ENCODE measurements at regions not wholly inside any gene's neighbourhood (a gene's known extent, or its start where the extent isn't known, plus 50 kb on each side); places are given as distances from the start of the nearest gene placed in this dataset.
"Not testable (repeated sequence)": the region's sequence is repeated elsewhere in the genome, so short reads cannot be mapped to it uniquely, and the experiment has no call there.

DNA sequence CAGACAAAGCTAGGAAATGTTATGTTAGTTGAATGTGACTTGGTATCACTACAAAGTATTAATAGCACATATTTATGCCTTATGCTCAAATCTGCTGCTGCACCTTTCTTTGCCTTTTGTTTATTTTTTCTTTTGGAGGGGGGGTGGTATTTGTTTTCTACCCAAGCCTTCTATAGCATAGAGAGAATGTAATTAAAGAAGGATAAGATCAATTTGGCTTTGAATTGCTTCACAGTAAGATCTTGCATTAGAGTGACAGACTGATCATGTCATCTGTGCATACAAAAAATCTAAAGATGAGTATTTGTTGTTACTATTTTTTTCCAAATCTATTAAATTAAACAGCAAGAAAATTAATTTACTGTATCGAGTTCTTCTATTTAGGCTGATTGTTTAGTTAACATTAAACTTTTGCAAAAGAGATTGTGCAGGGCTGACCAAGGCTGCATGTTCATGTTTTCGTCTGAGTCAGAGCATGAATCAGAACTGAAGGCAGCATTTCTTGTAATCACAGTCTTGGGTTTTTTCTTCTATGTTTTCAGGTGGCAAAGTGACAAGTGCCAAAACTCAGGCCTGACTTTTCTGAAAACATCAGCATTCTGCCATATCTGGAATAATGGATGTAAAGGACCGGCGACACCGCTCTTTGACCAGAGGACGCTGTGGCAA lies 1007.1 kb upstream of the WWC1 start:
- DNase-seq (ENCODE audit: low spot score), result no peak

DNA sequence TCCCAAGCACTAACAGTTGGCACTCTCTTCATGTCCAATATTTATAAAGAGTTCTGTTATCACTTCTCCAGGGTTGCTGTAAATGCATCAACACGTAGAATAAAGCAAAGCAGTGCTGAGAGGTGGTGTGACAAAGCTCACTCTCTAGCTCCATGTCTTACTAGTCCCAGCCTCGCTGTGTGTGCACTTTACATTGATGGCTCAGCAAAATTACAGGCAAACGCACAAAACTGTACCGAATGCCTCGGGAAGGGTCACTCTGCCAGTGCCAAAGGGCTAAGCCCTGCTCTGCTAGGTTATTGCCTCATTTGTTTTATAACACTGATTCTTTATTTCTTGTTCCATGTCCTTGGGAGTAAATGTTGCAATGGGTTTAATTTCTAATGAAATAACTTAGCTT lies 1005.9 kb upstream of the WWC1 start:
- DNase-seq (ENCODE audit: low spot score), result no peak

DNA sequence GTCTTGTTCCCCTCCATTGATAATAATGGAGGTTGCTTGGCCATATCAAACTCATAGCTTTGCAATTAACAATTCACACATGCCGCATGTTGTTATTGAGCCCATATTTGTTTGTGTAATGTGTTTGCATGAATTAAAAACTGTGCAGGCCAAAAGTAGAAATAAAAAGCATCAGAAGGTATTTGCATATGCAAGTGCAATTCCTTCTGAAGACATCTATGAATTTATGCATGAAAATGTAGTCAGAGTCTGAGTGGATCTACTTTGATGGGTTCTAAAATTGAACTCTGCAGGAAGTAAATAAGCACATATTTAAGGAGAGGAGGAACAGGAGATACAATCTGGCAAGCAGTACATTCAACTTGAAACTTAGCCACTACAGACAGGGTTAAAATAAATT lies 1004.6 kb upstream of the WWC1 start:
- no peak for DNase-seq (ENCODE audit: low spot score)

DNA sequence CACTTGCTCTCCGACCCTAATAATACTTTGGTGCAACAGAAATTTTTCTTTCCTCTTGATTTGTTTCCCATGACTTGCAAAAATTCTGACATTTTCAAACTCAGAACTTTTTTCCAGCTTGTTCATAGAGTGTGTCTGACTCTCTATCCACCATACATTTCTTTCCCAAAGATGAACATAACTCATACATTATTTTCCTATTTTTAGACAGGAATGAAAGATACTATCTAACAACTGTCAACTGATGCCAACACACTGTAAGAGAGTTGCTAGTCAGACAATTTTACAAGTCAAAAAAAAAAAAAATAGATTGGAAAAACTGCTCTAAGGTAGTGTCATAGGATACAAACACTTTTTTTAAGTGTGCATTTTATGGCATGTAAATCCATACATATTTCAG lies 1001.0 kb upstream of the WWC1 start:
- no peak for DNase-seq (ENCODE audit: low spot score)

DNA sequence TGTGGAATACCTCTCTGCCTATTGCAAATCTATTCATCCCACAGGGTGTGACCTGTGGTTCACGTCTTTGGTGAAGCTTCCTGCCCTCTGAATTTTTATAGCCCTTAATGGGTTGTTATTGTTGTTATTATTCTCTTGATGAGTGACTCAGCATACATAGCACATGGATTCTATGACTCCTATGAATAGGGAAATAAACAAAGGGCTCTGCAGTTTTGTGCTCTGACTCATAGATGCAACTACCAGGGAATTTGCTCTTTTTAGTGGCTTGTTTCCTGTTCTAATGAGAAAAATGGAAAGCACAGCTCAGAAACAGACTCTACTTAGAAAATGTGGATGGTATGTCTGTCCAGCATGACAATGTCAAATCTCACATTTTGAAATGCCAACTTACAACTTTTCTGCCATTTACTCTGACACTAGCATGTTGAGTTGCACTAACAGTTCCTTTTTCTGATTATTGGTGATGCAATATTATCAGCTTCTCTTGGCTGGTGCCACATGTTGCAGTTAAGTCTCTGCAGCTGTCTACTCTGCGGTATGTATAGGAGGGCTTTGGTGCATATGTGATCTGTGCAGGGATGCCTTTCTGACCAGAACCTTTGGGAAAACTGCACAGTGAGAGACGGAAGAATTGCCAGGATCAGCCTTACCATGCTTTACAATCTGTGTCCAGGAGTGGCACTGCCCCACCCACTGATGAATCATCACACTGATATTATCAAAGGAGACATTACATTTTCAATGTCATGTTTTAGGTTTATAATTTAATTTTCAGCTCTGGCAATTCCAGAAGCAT lies 996.4 kb upstream of the WWC1 start:
- DNase-seq (ENCODE audit: low spot score), result no peak

DNA sequence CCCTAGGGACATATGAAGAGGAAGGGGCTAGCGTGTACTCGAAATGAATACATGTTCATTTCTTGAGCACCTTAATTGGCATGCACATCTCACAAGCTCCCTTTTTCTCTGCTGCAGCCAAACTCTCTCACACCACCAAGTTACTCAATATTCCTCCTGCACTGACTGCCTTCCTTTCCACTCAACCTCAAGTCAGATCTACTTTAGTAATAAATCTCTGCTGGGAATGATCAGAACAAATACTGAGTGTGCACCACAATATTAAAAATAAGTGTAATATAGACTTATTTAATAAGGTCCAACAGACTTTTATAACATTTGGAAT lies 995.8 kb upstream of the WWC1 start:
- DNase-seq (ENCODE audit: low spot score), result no peak

DNA sequence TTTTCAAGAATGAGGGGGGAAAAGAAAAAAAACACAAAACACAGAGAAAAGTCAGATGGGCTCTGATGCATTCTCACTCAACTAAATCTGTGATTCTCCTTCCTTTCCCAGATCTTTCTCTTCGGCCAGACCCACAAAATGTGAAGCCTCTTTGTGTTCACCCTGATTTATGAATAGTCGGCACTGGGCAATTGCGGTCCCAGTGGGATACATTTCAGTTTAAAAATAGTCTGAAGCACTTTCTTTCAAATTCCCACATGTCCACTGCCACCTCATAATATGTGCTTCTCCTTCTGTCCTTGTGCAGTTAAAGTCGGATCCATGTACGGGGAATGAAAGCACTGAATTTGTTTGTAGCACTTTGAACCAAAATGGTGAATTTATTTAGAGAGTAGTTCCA lies 995.4 kb upstream of the WWC1 start:
- DNase-seq (ENCODE audit: low spot score), result no peak

DNA sequence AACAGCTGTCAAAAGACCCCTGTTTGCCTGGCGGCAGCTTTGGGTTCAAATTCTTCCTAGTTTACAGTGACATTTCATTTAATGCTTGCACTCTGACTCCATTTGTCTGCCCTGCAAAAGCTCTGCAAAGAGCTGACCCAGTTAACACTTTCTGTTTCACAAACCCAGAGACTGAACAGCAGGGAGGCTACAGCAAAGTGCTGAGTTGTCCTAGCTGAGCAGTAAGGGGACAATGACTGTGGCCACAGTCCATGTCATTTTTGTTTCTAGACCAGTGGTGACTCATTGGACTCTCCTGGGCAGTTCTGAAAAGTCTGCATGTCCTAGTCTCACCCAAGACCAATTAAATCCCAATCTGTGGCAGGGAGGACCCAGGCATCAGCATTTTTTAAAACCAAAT lies 994.8 kb upstream of the WWC1 start:
- no peak for DNase-seq (ENCODE audit: low spot score)

DNA sequence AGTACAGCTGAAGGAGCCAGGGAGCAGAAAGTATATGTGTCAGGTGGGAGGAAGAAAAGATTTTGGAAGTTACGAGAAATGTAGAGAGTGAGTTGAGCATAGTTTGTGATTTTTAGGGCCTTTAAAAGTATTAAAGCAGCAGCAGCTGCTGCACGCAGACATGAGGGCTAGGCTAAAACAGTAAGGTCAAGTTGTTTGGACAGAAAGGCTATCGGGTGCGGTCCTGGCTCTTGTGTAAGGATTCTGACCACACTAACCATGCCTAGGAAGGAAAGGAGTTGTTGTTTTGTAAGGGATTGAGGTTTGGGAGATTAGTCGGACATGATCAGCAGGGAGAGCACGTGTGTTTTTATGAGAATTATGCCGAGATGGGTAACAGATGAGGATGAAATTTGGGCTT lies 991.6 kb upstream of the WWC1 start:
- DNase-seq (ENCODE audit: low spot score), result not testable (repeated sequence)

DNA sequence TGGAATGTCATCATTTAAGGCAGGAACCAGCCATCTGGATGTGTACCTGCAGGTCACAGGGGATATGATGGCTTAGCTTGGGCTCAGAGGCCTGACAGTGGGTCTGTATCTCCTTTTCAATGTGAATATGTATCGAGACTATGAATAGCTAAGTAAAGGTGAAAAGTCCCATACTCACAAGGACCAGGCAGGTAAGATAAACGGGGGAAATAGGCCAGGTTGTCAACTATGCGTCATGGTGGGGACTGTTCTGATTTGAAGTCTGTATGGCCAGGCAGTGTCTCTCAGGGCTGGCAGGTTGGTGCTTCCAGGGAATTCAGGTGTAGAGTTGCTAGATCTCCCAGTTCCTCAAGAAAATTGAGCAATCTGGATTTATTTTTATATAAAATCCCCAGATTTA lies 987.9 kb upstream of the WWC1 start:
- no peak for DNase-seq (ENCODE audit: low spot score)

DNA sequence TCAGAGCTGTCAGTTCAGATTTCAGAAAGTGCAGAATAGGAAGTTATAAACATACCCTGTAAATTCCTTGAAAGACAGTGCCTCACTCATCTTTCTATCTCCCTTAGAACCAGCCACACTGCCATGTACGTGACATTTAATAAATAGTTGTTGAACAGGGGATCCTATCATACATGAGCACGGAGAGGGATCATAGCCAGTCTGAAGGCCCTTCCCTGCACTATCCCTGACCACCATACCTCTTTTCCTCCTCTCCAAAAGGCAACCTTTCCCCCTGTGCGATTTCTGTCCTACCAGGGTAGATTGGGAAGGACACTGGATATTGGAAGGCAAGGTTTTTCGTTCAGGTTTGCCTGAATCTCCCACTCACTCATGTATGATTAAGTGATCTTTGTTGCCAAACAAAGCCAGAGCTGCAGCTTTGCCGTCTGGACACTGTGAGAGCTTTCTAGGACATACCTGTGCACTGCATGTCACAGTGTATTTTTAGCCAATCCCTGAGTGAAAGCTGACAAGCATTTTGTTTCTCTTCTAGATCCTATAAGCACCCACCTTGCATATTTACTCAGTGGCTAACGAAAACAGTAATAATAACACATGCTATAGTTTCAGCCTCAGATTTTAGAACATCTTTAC lies 986.5 kb upstream of the WWC1 start:
- DNase-seq (ENCODE audit: low spot score), result no peak

DNA sequence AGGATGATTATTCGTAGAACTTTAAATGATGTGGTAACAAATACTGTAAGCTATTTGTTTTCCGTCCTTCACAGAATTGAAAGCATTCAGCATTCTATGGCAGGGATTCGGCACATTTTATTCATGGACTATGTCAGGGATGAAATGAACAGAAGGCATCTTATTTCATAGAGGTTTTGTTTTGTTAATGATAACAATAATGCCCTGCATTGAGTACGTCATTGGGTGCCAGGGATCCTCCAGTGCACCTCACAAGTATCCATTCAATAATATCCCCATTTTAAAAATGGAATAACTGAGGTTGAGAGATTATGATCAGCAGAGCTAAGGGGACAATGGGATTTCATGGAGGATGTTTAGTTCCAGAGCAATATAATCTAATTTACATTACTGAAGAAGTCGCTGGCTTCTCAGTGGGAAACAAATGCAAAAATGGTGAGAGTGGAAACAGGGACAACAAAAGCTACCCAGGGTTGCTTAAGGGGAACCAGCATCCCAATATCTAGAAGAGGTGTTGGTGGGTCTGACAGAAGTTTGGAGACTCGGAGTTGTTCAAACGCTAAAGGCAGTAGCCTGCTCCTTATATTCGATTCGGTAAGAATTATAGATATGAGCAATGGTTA lies 985.7 kb upstream of the WWC1 start:
- no peak for DNase-seq (ENCODE audit: low spot score)

DNA sequence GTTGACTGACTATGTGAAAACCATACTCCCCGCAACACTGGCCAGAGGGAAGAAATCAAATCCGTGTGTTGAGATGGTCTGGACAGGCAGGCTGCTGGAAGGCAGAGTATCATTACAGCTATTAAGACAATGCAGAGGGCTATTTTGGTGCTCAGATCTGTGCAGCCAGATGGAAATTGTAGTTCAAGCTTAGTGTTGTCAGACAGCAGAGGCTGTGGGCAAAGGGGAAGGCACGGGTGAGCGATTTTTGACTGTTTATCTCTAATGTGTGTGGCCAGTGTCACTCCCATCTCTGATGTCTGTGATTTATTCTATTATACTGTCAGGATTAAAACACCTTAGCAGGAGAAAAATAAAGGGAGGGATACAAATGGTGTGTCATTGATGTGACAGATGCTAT lies 984.4 kb upstream of the WWC1 start:
- no peak for DNase-seq (ENCODE audit: low spot score)

DNA sequence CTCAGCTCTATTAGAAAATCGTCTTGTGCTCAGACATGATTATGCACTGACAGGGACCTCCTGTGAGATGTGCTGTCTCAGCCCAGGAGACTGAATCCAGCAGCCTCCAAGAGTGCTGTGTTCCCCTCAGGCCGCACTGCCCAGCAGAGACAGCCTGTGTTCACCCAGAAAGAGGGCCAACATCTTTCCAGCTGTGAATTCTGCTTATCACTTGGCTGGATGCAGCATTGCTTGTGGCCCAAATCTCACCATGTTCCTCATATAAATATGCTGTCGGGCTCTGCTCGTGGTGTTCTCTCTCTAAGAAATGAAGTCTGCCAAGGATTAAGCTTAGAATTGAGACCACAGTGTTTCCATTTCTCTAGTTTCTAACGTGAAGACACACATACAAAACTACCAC lies 983.0 kb upstream of the WWC1 start:
- DNase-seq (ENCODE audit: low spot score), result no peak

DNA sequence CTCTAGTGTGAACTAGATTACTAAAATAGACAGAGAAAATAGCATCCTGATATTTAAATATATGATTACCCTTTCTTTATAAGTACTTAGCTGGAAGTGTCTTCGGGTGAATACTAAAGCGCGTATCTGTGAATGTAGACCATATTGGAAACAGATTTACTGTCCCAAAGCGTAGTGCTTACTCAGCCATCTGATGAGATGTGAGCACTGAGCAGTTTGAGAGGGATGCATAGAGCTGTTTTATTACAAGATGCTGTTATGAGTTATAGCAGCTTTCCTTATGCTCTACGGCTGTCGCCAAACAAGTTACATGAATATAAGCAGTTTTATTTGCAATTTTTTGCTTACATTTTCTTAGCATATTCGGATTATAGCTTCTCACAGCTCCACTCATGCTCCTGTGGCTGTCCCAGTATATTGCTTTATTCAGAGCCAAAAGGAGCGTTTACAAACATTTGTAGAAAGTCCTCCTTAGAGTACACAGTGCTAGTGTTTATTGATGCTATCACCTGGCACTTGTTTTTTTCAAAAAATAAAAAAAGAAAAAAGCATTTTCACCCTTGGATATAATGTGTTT lies 981.4 kb upstream of the WWC1 start:
- no peak for DNase-seq (ENCODE audit: low spot score)

DNA sequence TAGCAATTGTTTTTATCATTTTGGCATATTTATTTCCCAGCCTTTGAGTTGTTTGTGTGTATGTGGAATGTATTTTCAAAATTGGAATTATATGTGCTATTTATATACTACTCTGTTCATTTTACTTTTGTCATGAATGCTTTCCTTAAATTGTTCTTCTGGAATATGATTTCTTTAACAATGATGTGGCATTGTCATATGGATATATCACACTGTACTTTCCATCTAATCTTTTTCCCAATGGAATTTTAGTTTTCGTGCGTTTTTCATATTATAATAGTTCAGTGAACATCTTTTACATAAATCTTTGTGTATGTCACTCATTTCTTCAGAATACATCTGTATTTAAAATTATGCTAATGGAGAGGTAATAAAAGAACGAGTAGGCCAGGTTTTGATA lies 980.1 kb upstream of the WWC1 start:
- DNase-seq (ENCODE audit: low spot score), result no peak

DNA sequence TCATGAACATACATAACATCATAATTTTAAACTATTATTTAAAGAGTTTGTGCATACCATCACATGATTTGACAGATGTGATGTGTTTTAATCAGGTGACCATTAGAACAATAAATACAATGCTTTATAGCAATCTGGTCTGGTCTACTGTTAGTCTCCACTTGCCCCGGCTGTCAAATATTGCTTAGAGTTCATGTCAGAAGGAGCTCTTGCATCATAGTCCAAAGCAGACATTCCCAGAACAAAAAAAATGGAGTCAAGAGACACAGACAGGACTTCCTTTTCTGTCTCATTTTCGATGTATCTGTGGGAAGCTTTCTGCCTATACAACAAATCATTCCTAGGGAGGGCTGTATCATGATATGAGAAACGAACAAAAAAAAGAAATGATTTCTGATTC lies 979.2 kb upstream of the WWC1 start:
- no peak for DNase-seq (ENCODE audit: low spot score)

DNA sequence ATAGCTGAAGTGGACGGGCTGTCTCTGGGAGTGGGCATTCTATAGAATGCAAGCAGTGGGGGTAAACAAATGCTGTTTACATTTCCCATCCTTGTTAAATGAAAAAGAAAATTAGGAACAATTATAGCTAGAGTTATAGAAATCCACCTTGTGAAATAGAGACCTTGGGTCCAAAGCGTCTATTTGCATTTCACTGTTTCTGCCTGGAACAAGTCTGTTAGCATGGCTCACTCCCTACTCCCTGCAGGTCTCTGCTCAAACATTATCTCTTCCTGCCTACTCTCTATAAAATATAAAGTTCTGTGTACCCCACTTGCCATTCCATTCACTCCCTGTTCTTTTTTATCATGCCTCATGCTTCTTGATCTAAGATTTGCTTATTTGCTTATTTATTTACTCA lies 975.7 kb upstream of the WWC1 start:
- DNase-seq (ENCODE audit: low spot score), result no peak

DNA sequence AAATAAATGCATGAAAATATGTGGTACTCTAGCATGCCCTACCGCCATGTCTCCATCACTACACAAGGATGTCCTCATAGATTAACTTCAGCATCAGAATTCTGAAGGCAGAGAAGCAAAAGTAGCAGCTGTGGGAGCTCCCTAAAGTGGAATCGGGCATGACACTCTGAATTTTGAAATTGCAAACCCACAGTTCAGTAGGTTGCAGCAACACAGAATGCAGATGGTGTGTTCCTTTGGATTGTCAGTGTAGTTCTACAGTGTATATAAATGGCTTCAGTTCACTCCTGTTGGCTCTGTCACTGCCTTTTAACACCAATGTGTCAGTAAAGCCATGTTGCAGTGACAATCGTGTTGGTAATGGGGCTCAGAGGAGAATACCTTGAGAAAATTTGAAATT lies 973.6 kb upstream of the WWC1 start:
- no peak for DNase-seq (ENCODE audit: low spot score)

DNA sequence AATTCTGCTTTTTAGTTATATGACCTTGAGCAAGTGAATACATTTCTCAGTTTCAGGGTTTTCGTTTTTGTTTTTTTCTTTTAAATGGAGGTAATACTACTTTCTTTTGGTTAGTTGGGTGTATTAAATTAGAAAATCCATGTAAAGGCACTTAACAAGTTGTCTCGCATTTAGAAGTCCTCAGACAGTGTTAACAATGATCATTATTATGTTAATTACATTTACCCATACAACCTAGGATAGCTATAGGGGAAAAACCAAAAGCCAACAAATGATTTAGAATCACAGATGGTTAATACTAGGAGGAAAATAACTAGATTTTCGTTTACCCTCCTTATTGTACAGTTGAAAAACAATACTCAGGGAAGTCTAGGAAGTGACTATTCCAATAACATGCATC lies 972.2 kb upstream of the WWC1 start:
- no peak for DNase-seq (ENCODE audit: low spot score)

DNA sequence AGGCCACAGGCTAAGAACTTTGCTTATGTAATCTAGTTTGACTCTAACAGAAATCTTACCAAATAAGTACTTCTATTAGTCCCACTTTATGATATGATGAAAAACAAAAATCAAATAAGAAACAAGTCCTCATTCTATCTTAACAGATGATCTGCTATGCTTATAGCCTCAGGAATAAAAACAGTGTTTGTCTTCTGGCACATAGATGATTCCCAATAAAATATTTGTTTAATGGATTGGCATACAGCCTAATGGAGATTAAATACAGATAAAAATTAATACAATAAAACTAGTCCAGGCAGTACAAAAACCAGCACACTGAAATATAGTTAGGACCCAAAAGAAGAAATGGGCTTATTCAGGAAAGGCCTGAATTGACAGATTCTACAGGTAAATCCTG lies 971.4 kb upstream of the WWC1 start:
- no peak for DNase-seq (ENCODE audit: low spot score)

DNA sequence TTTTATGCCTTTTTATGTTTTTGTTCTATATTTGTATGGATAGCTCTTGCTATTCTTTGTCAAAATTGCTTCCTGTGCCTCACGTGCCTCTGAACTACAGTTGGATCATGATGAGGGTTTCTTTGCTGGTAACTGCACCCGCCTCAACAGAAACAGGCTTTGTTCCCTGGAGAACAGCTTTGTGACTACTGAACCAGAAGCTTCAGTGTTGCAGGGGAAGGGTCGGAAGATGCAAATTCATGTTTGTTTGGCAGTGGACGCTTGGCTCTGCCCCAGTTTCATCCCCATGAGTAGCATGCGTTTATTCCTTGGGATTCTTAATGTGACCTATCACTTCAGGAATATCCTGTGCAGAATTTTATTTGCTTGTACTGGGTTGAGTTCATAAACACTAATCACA lies 959.1 kb upstream of the WWC1 start:
- DNase-seq (ENCODE audit: low spot score), result no peak

DNA sequence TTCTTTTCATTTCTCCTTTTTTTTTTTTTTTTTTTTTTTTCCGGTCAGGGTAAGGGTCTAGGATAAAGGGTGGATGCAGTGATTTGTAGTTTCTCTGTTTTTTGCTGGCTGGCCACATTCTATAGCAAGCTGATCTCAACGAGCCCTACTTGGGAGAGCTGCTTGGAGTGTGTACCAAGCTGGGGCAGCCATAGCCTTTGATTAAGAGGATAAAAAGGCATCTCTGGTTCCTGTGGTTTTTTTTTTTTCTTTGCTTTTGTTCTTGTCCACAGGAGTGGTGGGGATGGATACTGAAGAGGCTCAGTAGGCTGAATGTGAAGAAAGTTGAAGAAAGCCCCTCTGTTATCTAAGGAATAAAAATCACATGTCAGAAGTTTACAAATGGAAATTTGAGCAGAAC lies 955.3 kb upstream of the WWC1 start:
- DNase-seq (ENCODE audit: low spot score), result no peak

Data from NAMALWA (cell line).